GM18508 (cell line): ENCODE measurements at regions not wholly inside any gene's neighbourhood (a gene's known extent, or its start where the extent isn't known, plus 50 kb on each side); places are given as distances from the start of the nearest gene placed in this dataset.
"Not testable (repeated sequence)": the region's sequence is repeated elsewhere in the genome, so short reads cannot be mapped to it uniquely, and the experiment has no call there.

Experiments
- ATAC-seq: cut with Tn5 transposase; IDR thresholded peaks from one replicate; pipeline ENCODE4 v1.9.1; 2021; ENCODE audit warnings: moderate number of reproducible peaks; ENCODE audit not compliant: insufficient read depth, unreplicated experiment

DNA sequence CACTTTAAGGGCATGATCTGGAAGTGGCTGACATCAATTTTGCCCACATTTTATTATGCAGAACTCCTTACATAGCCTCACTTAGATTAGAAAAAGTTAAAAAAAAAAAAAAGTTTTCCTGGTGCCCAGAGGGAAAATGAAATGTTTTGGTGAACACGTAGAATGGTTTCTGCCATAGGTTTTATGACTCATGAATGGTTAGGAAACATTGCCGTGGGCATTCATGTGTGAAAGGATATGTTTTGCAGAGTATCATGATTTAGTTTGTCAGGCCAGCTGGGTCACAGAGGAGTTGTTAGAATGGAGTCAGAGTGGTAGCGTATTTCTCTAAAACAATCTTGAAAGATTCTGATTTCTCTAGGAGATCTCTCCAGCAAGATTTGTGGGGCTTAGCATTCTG, 133.8 kb downstream of the MRPL57 start:
- ATAC-seq, result no peak

DNA sequence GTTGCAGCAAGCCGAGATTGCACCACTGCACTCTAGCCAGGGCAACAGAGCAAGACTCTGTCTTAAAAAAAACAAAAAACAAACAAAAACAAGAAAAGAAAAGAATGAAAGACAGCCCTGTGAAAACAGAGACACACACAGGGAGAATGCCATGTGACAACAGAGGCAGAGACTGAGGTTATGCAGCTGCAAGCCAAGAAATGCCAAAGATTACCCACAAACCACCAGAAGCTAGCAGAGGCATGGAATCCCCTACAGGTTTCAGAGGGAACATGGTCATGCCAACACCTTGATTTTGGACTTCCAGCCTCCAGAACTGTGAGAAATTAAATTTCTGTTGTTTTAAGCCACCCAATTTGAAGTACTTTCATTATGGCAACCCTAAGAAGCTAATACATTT, 138.5 kb downstream of the MRPL57 start:
- not testable (repeated sequence) for ATAC-seq

DNA sequence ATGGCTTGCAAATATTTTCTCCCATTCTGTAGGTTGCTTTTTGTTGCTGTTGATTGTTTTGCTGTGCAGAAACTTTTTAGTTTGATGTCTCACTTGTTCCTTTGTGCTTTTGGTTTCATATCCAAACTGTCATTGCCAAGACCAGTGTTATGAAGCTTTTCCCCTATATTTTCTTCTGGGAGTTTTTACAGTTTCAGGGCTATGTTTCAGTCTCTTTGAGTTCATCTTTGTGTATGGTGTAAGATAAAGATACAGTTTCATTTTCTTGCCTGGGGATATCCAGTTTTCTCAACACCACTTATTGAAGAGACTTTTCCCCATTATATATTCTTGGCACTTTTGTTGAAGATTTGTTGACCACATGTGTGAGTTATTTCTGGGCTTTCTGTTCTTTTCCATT, 139.9 kb downstream of the MRPL57 start:
- no peak for ATAC-seq

DNA sequence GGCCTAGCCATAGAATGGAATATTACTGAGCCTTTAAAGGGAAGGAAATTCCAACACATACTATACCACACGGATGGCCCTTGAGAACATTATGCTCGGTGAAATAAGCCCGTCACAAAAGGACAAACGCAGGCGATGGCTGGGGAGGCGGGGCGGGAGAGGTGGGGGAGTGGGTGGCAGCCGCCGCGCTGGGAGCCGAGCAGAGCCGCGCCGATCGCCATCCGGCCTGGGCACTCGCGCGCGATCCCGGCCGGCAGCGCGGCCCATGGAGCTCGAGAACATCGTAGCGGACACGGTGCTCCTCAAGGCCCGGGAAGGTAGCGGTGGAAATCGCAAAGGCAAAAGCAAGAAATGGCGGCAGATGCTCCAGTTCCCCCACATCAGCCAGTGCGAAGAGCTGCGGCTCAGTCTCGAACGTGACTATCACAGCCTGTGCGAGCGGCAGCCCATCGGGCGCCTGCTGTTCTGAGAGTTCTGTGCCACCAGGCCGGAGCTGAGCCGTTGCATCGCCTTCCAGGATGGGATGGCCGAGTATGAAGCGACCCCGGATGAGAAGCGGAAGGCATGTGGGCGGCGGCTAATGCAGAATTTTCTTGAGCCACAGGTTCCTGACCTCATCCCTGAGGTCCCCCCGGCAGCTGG, 140.1 kb downstream of the ZDHHC20 start:
- ATAC-seq, result no peak

DNA sequence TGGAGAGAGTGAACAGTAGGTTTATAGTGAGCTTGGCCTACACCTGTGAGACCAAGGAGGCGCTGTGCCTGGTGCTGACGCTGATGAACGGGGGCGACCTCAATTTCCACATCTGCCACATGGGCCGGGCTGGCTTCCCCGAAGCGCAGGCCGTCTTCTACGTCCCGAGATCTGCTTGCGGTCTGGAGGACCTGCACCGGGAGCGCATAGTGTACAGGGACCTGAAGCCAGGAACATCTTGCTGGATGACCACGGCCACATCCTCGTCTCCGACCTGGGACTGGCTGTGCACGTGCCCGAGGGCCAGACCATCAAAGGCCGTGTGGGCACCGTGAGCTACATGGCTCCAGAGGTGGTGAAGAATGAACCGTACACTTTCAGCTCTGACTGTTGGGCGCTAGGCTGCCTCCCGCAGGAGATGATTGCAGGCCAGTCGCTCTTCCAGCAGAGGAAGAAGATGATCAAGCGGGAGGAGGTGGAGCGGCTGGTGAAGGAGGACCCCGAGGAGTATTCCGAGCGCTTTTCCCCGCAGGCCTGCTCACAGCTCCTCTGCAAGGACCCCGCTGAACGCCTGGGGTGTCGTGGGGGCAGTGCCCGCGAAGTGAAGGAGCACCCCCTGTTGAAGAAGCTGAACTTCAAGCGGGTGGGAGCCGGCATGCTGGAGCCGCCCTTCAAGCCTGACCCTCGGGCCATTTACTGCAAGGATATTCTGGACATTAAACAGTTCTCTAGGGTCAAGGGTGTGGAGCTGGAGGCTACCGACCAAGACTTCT, 139.0 kb downstream of the ZDHHC20 start:
- ATAC-seq, result no peak

DNA sequence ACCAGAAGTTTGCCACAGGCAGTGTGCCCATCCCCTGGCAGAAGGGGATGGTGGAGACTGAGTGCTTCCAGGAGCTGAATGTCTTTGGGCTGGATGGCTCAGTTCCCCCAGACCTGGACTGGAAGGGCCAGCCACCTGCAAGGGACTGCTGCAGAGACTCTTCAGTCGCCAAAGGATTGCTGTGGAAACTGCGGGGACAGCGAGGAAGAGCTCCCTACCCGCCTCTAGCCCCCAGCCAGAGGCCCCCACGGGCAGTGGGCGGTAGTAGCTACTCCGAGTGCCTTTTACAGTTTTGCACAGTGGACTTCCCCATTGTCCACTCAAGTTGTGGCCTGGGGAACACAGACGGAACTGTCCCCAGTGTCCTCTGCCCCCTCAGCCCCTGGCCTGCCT, 138.5 kb downstream of the ZDHHC20 start:
- no peak for ATAC-seq

DNA sequence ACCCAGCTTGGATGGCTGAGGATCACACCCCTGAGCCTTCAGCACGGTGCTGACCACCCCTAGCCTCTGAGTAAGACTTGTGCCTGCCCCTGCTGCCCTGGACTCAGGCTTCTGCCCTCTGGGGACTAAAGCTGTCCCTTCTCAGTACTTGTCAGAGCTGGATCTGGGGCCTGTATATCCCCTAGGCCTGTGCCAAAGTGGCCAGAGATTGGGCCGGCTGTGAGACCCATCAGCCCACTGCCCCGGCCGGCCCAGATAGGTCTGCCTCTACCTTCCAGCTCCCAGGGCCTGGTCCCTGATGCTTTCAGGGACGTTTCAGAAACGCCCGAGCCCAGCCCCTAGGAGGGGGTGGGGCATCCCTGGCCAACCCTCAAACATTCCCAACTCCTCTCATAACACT, 137.8 kb downstream of the ZDHHC20 start:
- no peak for ATAC-seq

DNA sequence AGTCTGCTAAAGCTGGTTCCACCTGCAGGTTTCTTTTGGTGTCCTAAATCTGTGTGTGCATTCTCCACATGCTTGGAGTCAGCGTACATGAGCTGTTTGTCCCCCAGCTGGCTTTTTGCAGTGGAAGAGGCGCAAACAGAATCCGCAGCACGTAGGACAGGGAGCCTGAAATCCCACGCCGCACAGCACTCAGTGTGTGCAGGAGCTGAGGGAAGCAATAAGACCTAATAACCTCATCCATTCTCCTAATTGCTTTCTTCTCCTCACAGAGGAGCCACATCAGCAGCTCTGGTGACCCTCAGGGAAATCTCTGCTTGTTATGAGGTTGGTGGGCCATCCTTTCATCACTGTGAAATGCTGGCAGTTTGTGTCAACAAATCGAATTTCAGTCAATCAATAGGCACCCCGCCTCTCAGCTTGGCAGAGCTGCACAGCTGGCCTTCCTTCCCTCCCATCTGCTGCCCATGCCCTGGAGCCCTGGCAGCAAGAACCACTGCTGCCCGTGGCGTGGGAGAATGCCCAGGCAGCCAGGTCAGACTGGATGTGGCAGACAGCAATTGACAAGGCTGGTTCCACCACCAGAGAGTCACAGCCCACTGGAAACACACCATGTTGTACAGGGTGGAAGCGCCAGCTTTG, 136.7 kb downstream of the ZDHHC20 start:
- ATAC-seq, result no peak
